ENCODE measurements at regions not wholly inside any gene's neighbourhood (a gene's known extent, or its start where the extent isn't known, plus 50 kb on each side); places are given as distances from the start of the nearest gene placed in this dataset.

DNA sequence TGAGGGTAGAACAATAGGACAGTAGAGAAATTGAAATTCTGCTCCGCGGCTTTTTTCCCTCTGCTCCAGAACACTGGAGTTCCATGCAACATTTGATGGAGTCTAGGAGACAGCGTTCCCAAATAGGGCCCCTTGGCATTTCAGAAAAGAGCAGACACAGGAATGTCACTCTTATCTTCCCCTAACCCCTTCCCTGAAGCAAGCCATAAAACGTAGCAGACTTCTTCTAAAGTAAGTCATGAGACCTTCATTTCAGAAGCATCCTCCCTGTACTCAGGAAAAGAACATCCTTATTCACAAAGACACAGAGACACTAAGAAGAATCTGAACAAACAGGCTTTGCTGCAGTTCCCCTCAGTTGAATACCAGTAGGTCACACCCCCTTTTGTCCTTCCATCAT lies 296.1 kb upstream of the SOX9 start:
- no peak overlapping the region for H3K27ac ChIP-seq
- TF ChIP-seq, protein P1, sequence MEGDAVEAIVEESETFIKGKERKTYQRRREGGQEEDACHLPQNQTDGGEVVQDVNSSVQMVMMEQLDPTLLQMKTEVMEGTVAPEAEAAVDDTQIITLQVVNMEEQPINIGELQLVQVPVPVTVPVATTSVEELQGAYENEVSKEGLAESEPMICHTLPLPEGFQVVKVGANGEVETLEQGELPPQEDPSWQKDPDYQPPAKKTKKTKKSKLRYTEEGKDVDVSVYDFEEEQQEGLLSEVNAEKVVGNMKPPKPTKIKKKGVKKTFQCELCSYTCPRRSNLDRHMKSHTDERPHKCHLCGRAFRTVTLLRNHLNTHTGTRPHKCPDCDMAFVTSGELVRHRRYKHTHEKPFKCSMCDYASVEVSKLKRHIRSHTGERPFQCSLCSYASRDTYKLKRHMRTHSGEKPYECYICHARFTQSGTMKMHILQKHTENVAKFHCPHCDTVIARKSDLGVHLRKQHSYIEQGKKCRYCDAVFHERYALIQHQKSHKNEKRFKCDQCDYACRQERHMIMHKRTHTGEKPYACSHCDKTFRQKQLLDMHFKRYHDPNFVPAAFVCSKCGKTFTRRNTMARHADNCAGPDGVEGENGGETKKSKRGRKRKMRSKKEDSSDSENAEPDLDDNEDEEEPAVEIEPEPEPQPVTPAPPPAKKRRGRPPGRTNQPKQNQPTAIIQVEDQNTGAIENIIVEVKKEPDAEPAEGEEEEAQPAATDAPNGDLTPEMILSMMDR (IDR thresholded peaks at IDR 0.05), result no peak
- intact Hi-C loops (cut with DNase I; ENCODE audit: low total_unique reads), result no loop called here

DNA sequence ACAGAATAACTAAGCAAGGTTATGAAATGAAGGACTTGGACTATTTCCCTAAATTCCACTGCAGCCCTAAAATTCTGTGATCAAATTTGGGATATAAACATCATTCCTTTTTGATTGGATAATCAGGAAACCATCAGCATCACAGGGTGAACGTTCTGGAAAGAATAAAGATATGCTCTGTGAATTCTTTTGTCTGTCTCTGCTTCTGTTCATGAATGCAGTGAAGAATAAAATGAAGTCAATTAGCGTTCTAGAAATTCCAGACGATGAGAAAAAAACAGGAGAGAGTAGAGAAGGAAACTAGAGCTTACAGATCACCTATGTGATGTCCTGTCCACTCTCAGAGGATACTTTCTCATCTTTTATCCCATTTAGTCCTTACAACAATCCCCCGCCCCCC lies 295.1 kb upstream of the SOX9 start:
- no peaks in the 10 kb centered on the region for H3K9me3 ChIP-seq
- no peak overlapping the region for H3K27ac ChIP-seq
- intact Hi-C loops (cut with DNase I; ENCODE audit: low total_unique reads), result no loop called here
- H3K4me3 ChIP-seq, result no peak overlapping the region
- no peak for DNase-seq
- no peaks in the 10 kb centered on the region for H3K36me3 ChIP-seq
- H3K4me1 ChIP-seq, result peaks cover 0 to 10% (median 0%) of the 10 kb centered on the region in 4 donors
- peaks cover 0 to 5% of the 10 kb centered on the region in 2 donors for H3K27me3 ChIP-seq
- TF ChIP-seq, protein P1 (IDR thresholded peaks at IDR 0.05), result no peak

More for the DNA sequence above, 296.1 kb upstream of the SOX9 start:
- no peaks in the 10 kb centered on the region for H3K9me3 ChIP-seq
- DNase-seq, result no peak
- peaks cover 0 to 10% (median 0%) of the 10 kb centered on the region in 4 donors for H3K4me1 ChIP-seq
- no peak overlapping the region for H3K4me3 ChIP-seq
- no peaks in the 10 kb centered on the region for H3K36me3 ChIP-seq
- no peaks in the 10 kb centered on the region for H3K27me3 ChIP-seq

- Histone ChIP-seq H3K4me1 (peaks cover 0 to 10% (median 0%) of the 10 kb centered on the region in 4 donors), H3K27me3 (peaks cover 0 to 13% of the 10 kb centered on the region in 2 donors), H3K4me3 (no peak overlapping the region), H3K9me3 (no peaks in the 10 kb centered on the region), H3K36me3 (no peaks in the 10 kb centered on the region), H3K27ac (no peak overlapping the region)
- TF ChIP-seq, protein P1 (IDR thresholded peaks at IDR 0.05), result no peak
- intact Hi-C loops (cut with DNase I; ENCODE audit: low total_unique reads), result no loop called here
- no peak for DNase-seq
These were observed 292.6 kb upstream of the SOX9 start for GRCh38 chr17:71828182-71828596.

- DNase-seq, result no peak
- H3K9me3 ChIP-seq, result no peaks in the 10 kb centered on the region
- peaks cover 0 to 13% of the 10 kb centered on the region in 2 donors for H3K27me3 ChIP-seq
- no peak overlapping the region for H3K4me3 ChIP-seq
- no peak overlapping the region for H3K27ac ChIP-seq
- no peaks in the 10 kb centered on the region for H3K4me1 ChIP-seq
- intact Hi-C loops (cut with DNase I; ENCODE audit: low total_unique reads), result no loop called here
- TF ChIP-seq, protein P1 (IDR thresholded peaks at IDR 0.05), result no peak
- no peaks in the 10 kb centered on the region for H3K36me3 ChIP-seq
These were observed 290.0 kb upstream of the SOX9 start for GRCh38 chr17:71830866-71831265.

GRCh38 chr17:71842986-71843385 lies 277.8 kb upstream of the SOX9 start:
- no peak for DNase-seq
- intact Hi-C loops (cut with DNase I; ENCODE audit: low total_unique reads), result no loop called here
- peaks cover 0 to 7% (median 0%) of the 10 kb centered on the region in 3 donors for H3K9me3 ChIP-seq
- H3K36me3 ChIP-seq, result no peaks in the 10 kb centered on the region
- H3K4me1 ChIP-seq, result no peaks in the 10 kb centered on the region
- no peak overlapping the region for H3K27ac ChIP-seq
- H3K27me3 ChIP-seq, result no peaks in the 10 kb centered on the region
- H3K4me3 ChIP-seq, result no peak overlapping the region
- TF ChIP-seq, protein P1 (IDR thresholded peaks at IDR 0.05), result no peak

DNA sequence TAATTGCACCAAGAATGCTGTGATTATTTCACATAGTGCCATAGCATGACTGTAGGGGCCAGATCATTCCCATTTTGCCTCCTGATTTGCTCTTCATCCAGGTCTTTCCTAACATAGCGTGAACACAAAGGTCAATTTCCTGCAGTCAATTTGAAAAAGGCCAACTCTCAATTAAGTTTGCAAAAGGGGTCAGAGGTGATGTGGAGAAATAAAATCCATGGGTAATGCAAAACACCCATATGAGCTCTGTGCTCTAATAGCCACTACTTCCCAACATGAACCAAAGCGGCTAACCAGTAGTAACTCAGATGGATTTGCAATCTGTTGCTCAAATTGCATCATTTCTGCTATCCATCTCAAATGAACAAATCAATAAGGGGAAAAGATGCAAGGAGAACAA lies 275.5 kb upstream of the SOX9 start:
- no peak overlapping the region for H3K4me3 ChIP-seq
- TF ChIP-seq, protein P1 (IDR thresholded peaks at IDR 0.05), result no peak
- intact Hi-C loops (cut with DNase I; ENCODE audit: low total_unique reads), result no loop called here

More for the DNA sequence above, 275.5 kb upstream of the SOX9 start:
- no peaks in the 10 kb centered on the region for H3K4me1 ChIP-seq
- H3K36me3 ChIP-seq, result no peaks in the 10 kb centered on the region
- H3K27me3 ChIP-seq, result no peaks in the 10 kb centered on the region
- H3K9me3 ChIP-seq, result peaks cover 0 to 7% (median 0%) of the 10 kb centered on the region in 3 donors
- H3K27ac ChIP-seq, result no peak overlapping the region
- no peak for DNase-seq

Measured in tibial artery (tissue), 4 donors.